Trophoblast cell (in vitro differentiated cells and primary cell): ENCODE measurements at regions not wholly inside any gene's neighbourhood (a gene's known extent, or its start where the extent isn't known, plus 50 kb on each side); places are given as distances from the start of the nearest gene placed in this dataset.
A peak's percentile ranks its signal among the peaks of the same experiment; 100 is the strongest.

Experiments
- DNase-seq, 2 donors: peaks; one replicate each; pipeline ENCODE4 v3.0.0-alpha.2; 2016
- H2AFZ ChIP-seq: 2 replicates; pipeline ENCODE4 v1.6.1; 2013; ENCODE audit warnings: low read length, moderate library complexity, mild to moderate bottlenecking; ENCODE audit not compliant: insufficient read depth, poor library complexity
- H2AK5ac ChIP-seq: 2 replicates; pipeline ENCODE4 v1.6.1; 2013; ENCODE audit warnings: mild to moderate bottlenecking, low read length
- H2BK120ac ChIP-seq: 2 replicates; pipeline ENCODE4 v1.6.1; 2013; ENCODE audit warnings: low read length, mild to moderate bottlenecking, moderate library complexity; ENCODE audit not compliant: insufficient read depth, poor library complexity
- H2BK12ac ChIP-seq: 2 replicates; pipeline ENCODE4 v1.6.1; 2013; ENCODE audit warnings: mild to moderate bottlenecking, low read length, moderate library complexity
- H2BK5ac ChIP-seq: 2 replicates; pipeline ENCODE4 v1.6.1; 2013; ENCODE audit warnings: low read length, low read depth, moderate library complexity, mild to moderate bottlenecking; ENCODE audit not compliant: poor library complexity
- H3K14ac ChIP-seq: 2 replicates; pipeline ENCODE4 v1.6.1; 2013; ENCODE audit warnings: mild to moderate bottlenecking, low read length
- H3K18ac ChIP-seq: 2 replicates; pipeline ENCODE4 v1.6.1; 2013; ENCODE audit warnings: mild to moderate bottlenecking, low read length
- H3K23ac ChIP-seq: 2 replicates; pipeline ENCODE4 v1.6.1; 2013; ENCODE audit warnings: low read length
- H3K27ac ChIP-seq: 2 replicates; pipeline ENCODE4 v1.5.1; 2013; ENCODE audit warnings: low read depth, mild to moderate bottlenecking, inconsistent platforms, low read length, moderate library complexity
- H3K27me3 ChIP-seq: 2 replicates; pipeline ENCODE4 v1.6.1; 2013; ENCODE audit warnings: inconsistent platforms, mild to moderate bottlenecking, low read length, moderate library complexity; ENCODE audit not compliant: insufficient read depth
- H3K36me3 ChIP-seq, 2 experiments: 1 replicate in 1 of 2; 2 replicates in 1 of 2; pipeline ENCODE4 v1.6.1; 2013; ENCODE audit warnings: low read length in 2 of 2, mild to moderate bottlenecking in 2 of 2, moderate library complexity in 1 of 2; ENCODE audit not compliant: insufficient read depth in 2 of 2, control insufficient read depth in 1 of 2
- H3K4ac ChIP-seq: 2 replicates; pipeline ENCODE4 v1.6.1; 2013; ENCODE audit warnings: low read depth, mild to moderate bottlenecking, low read length, moderate library complexity
- H3K4me1 ChIP-seq, 2 experiments: 1 replicate in 1 of 2; 2 replicates in 1 of 2; pipeline ENCODE4 v1.6.1; 2013; ENCODE audit warnings: low read length in 2 of 2, mild to moderate bottlenecking in 2 of 2, moderate library complexity in 1 of 2; ENCODE audit not compliant: insufficient read depth in 2 of 2, control insufficient read depth in 1 of 2
- H3K4me2 ChIP-seq: 2 replicates; pipeline ENCODE4 v1.6.1; 2013; ENCODE audit warnings: inconsistent platforms, mild to moderate bottlenecking, low read length, moderate library complexity
- H3K4me3 ChIP-seq: 2 replicates; pipeline ENCODE4 v1.5.1; 2013; ENCODE audit warnings: mild to moderate bottlenecking, low read depth, low read length, inconsistent platforms
- H3K79me1 ChIP-seq: one replicate; pipeline ENCODE4 v1.6.1; 2013; ENCODE audit warnings: low read length
- H3K79me2 ChIP-seq: 2 replicates; pipeline ENCODE4 v1.6.1; 2013; ENCODE audit warnings: low read length, mild to moderate bottlenecking; ENCODE audit not compliant: control insufficient read depth, insufficient read depth, poor library complexity
- H3K9ac ChIP-seq: 2 replicates; pipeline ENCODE4 v1.6.1; 2013; ENCODE audit warnings: mild to moderate bottlenecking, low read length
- H3K9me3 ChIP-seq: 2 replicates; pipeline ENCODE4 v1.6.1; 2013; ENCODE audit warnings: low read depth, mild to moderate bottlenecking, control low read depth, inconsistent platforms, low read length; ENCODE audit not compliant: insufficient read depth
- H4K12ac ChIP-seq: 2 replicates; pipeline ENCODE4 v1.6.1; 2013; ENCODE audit warnings: low read depth, mild to moderate bottlenecking, low read length, moderate library complexity
- H4K8ac ChIP-seq: 2 replicates; pipeline ENCODE4 v1.6.1; 2013; ENCODE audit warnings: low read depth, mild to moderate bottlenecking, low read length, moderate library complexity
- H4K91ac ChIP-seq: one replicate; pipeline ENCODE4 v1.6.1; 2013; ENCODE audit warnings: low read depth, mild to moderate bottlenecking, low read length, moderate library complexity
- WGBS: extraction: QIAGEN DNeasy Blood & Tissue Kit; methylation state at CpG from one replicate; pipeline ENCODE4 v1.1.7; 2013; ENCODE audit warnings: missing lambda C conversion rate; ENCODE audit not compliant: insufficient read length, insufficient coverage; ENCODE audit errors: extremely low coverage; 5-methylcytosine and 5-hydroxymethylcytosine counted together

DNA sequence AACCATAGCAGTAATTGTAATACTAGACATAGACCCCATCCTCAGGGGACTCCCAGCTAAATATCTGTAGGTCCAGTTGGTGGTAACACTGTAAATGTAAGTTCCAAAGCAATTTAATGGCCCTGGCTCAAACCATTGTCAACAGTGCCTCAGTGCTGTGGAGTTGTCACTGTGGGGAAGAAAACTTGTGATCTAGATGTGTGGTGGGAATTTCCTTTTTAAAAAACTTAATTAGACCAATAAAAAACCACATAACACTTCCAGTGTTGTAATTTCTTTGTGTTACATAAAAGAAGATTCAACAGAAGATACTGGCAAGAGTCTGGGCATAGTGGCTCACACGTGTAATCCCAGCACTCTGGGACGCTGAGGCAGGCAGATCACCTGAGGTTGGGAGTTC lies 138.6 kb upstream of the UMPS start:
- Histone ChIP-seq H3K18ac (no peak overlapping the region), H3K9ac (no peak overlapping the region), H2BK12ac (no peak overlapping the region), H3K14ac (no peak overlapping the region), H3K4me3 (no peak overlapping the region), H2BK120ac (no peak overlapping the region), H3K79me1 (peaks cover 8% of the 10 kb centered on the region), H2AK5ac (no peak overlapping the region), H3K27ac (no peak overlapping the region), H3K27me3 (no peaks in the 10 kb centered on the region), H3K9me3 (no peaks in the 10 kb centered on the region), H3K4ac (no peak overlapping the region), H2BK5ac (no peak overlapping the region), H4K91ac (no peak overlapping the region), H3K4me2 (no peak overlapping the region), H3K23ac (no peak overlapping the region), H3K79me2 (no peaks in the 10 kb centered on the region), H3K36me3 (no peaks in the 10 kb centered on the region), H4K8ac (no peak overlapping the region), H4K12ac (no peak overlapping the region), H2AFZ (no peak overlapping the region), H3K4me1 (peaks cover 17 to 19% of the 10 kb centered on the region in 2 experiments)
- WGBS, result no CpG with 5 or more reads among the region's 2 CpGs
- DNase-seq, result no peak

DNA sequence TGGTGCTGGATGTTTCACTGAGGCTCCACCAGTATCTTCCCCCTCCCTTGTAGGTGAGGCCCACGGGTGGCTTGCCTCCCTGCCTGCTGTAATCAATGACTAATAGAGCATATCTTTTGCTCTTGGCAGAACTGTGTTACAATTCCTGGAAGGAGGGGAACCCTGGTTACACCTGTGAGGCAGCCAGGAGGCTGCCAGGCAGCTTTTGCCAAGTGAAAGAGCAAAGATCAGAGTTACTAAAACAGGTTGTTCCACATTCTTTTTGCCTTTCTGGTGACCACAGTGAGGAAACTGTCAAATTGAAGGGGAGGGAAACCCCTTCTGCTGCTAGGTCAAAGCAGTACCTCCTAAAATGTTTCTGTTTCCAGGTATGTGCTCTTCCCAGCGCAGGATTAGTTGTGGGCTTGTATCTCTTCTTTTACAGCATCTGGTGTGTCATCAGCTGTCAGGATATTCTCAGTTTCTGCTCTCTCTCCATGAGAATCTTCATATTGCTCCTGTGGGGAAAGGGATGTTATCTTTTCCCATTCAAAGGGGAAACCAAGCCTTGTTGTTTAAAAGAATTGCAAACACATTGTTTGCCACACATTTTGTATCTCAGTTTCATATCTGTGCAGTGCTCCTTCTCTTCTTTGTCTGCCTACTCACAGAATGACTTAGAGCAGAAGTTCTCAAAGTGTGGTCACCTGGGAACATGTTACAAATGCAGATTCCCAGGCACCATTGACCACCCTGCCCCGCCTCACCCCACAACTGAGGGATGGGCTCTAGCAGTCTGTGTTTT lies 137.4 kb upstream of the UMPS start:
- H3K27me3 ChIP-seq, result no peaks in the 10 kb centered on the region
- peak; percentile 93 to 94 for DNase-seq
- peak overlapping the region; percentile 70 for H2BK12ac ChIP-seq
- H3K36me3 ChIP-seq, result no peaks in the 10 kb centered on the region
- H3K23ac ChIP-seq, result no peak overlapping the region
- no peak overlapping the region for H3K9ac ChIP-seq
- H2BK5ac ChIP-seq, result peak overlapping the region; percentile 50
- peak overlapping the region; percentile 54 for H3K4me2 ChIP-seq
- H2AK5ac ChIP-seq, result no peak overlapping the region
- peak overlapping the region; percentile 70 for H3K18ac ChIP-seq
- H3K4me3 ChIP-seq, result no peak overlapping the region
- H3K27ac ChIP-seq, result peak overlapping the region; percentile 83
- peaks cover 9% of the 10 kb centered on the region for H3K79me1 ChIP-seq
- H3K4me1 ChIP-seq, result peaks cover 11% of the 10 kb centered on the region in 2 experiments
- H2BK120ac ChIP-seq, result peak overlapping the region; percentile 48
- H3K14ac ChIP-seq, result peak overlapping the region; percentile 41
- H4K8ac ChIP-seq, result peak overlapping the region; percentile 36
- H4K91ac ChIP-seq, result peak overlapping the region; percentile 37
- no peak overlapping the region for H4K12ac ChIP-seq
- no peaks in the 10 kb centered on the region for H3K79me2 ChIP-seq
- H2AFZ ChIP-seq, result no peak overlapping the region
- WGBS, result no CpG with 5 or more reads among the region's 3 CpGs
- no peak overlapping the region for H3K4ac ChIP-seq
- H3K9me3 ChIP-seq, result no peaks in the 10 kb centered on the region

DNA sequence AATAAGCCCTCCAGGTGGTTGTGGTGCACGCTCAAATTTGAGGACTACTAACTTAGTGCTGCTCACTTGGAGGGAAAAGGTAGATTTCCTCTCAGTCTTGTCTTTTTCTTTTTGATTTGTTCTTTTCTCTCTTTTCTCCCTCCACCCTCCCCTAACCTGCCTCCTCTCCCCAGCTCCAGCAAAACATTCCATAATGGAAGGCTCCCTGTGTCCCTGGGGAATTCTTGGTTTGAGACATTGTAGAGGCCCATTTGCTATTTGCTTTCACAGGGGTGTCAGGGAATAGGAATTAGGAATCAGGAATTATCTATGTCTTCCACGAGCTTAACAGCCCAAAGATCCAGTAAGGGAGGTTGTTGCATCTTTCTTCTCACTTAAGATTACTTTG lies 136.8 kb upstream of the UMPS start:
- peak overlapping the region; percentile 48 for H2BK120ac ChIP-seq
- H3K23ac ChIP-seq, result no peak overlapping the region
- WGBS, result no CpG with 5 or more reads among the region's 2 CpGs
- H4K8ac ChIP-seq, result peak overlapping the region; percentile 36
- peak overlapping the region; percentile 41 for H3K14ac ChIP-seq
- H3K9me3 ChIP-seq, result no peaks in the 10 kb centered on the region
- no peak overlapping the region for H3K9ac ChIP-seq
- no peaks in the 10 kb centered on the region for H3K79me2 ChIP-seq
- H3K4me2 ChIP-seq, result peak overlapping the region; percentile 36
- no peak overlapping the region for H2AK5ac ChIP-seq
- no peak for DNase-seq
- peak overlapping the region; percentile 50 for H2BK5ac ChIP-seq
- peak overlapping the region; percentile 70 for H2BK12ac ChIP-seq
- H2AFZ ChIP-seq, result no peak overlapping the region
- no peak overlapping the region for H3K4ac ChIP-seq
- H3K27ac ChIP-seq, result peak overlapping the region; percentile 83
- no peak overlapping the region for H4K12ac ChIP-seq
- H3K27me3 ChIP-seq, result no peaks in the 10 kb centered on the region
- peaks cover 9% of the 10 kb centered on the region for H3K79me1 ChIP-seq
- H3K36me3 ChIP-seq, result peaks cover 0 to 3% of the 10 kb centered on the region in 2 experiments
- peak overlapping the region; percentile 70 for H3K18ac ChIP-seq
- H3K4me1 ChIP-seq, result peaks cover 11% of the 10 kb centered on the region in 2 experiments
- H4K91ac ChIP-seq, result peak overlapping the region; percentile 37
- H3K4me3 ChIP-seq, result no peak overlapping the region

DNA sequence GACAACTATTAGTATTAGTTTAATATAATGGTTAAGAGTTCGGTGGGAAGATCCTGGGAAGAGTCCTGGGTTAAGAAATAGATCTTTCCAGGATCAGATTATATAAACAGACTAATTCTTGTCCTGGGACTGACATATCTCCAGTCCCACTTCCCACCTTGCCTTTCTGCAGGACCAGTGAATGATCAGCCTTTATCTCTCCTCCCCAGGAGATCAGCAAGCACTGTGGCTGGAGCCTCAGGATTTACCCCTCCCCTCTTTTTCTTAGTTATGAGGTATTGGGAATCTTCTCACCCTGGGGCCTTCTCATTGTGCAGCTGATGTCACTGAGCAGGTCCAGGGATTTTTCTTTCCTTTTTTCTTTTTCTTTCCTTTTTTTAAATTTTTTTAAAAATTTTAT lies 135.7 kb upstream of the UMPS start:
- Histone ChIP-seq H2AFZ (no peak overlapping the region), H3K9ac (no peak overlapping the region), H3K4me2 (no peak overlapping the region), H3K27ac (no peak overlapping the region), H3K18ac (peak overlapping the region; percentile 77), H3K9me3 (no peaks in the 10 kb centered on the region), H3K79me2 (peaks cover 3% of the 10 kb centered on the region), H3K23ac (no peak overlapping the region), H2BK5ac (no peak overlapping the region), H3K36me3 (peaks cover 0 to 3% of the 10 kb centered on the region in 2 experiments), H3K4me1 (peaks cover 11 to 14% of the 10 kb centered on the region in 2 experiments), H3K79me1 (peaks cover 9% of the 10 kb centered on the region), H2BK12ac (no peak overlapping the region), H2AK5ac (peak overlapping the region; percentile 66), H2BK120ac (no peak overlapping the region), H3K14ac (no peak overlapping the region), H4K8ac (no peak overlapping the region), H3K27me3 (no peaks in the 10 kb centered on the region), H4K91ac (no peak overlapping the region), H3K4ac (peak overlapping the region; percentile 73), H3K4me3 (no peak overlapping the region), H4K12ac (no peak overlapping the region)
- WGBS, result no CpG with 5 or more reads among the region's 1 CpG
- DNase-seq, result no peak
